ENCODE measurements at regions not wholly inside any gene's neighbourhood (a gene's known extent, or its start where the extent isn't known, plus 50 kb on each side); places are given as distances from the start of the nearest gene placed in this dataset.

GRCh38 chr1:188397521-188397920, 1568.8 kb downstream of the PLA2G4A start:
- DNase-seq (ENCODE audit: low read depth in 2 of 2) = no peak

- DNase-seq (ENCODE audit: low read depth in 2 of 2) = no peak
Measured at GRCh38 chr1:188402986-188403385, 1574.2 kb downstream of the PLA2G4A start.

GRCh38 chr1:188406636-188407035, 1577.9 kb downstream of the PLA2G4A start:
- no peak for DNase-seq (ENCODE audit: low read depth in 2 of 2)

- DNase-seq (ENCODE audit: low read depth in 2 of 2) = no peak
Measured at GRCh38 chr1:188420177-188420576, 1591.4 kb downstream of the PLA2G4A start.

- DNase-seq (ENCODE audit: low read depth in 2 of 2) = no peak
Measured at GRCh38 chr1:188423073-188423472, 1594.3 kb downstream of the PLA2G4A start.

GRCh38 chr1:188424176-188424575, 1595.4 kb downstream of the PLA2G4A start:
- no peak for DNase-seq (ENCODE audit: low read depth in 2 of 2)

GRCh38 chr1:188425687-188426086, 1596.9 kb downstream of the PLA2G4A start:
- no peak for DNase-seq (ENCODE audit: low read depth in 2 of 2)

GRCh38 chr1:188426561-188426960, 1597.8 kb downstream of the PLA2G4A start:
- DNase-seq (ENCODE audit: low read depth in 2 of 2) = no peak

- DNase-seq (ENCODE audit: low read depth in 2 of 2) = no peak
Measured at GRCh38 chr1:188427642-188428041, 1598.9 kb downstream of the PLA2G4A start.

- no peak for DNase-seq (ENCODE audit: low read depth in 2 of 2)
Measured at GRCh38 chr1:188429386-188429785, 1600.6 kb downstream of the PLA2G4A start.

- no peak for DNase-seq (ENCODE audit: low read depth in 2 of 2)
Measured at GRCh38 chr1:188432427-188432826, 1603.7 kb downstream of the PLA2G4A start.

- no peak for DNase-seq (ENCODE audit: low read depth in 2 of 2)
Measured at GRCh38 chr1:188433425-188433824, 1604.7 kb downstream of the PLA2G4A start.

- no peak for DNase-seq (ENCODE audit: low read depth in 2 of 2)
Measured at GRCh38 chr1:188444526-188444925, 1615.8 kb downstream of the PLA2G4A start.

GRCh38 chr1:188462837-188463236, 1634.1 kb downstream of the PLA2G4A start:
- no peak for DNase-seq (ENCODE audit: low read depth in 2 of 2)

- DNase-seq (ENCODE audit: low read depth in 2 of 2) = no peak
Measured at GRCh38 chr1:188463919-188464318, 1635.2 kb downstream of the PLA2G4A start.

- no peak for DNase-seq (ENCODE audit: low read depth in 2 of 2)
Measured at GRCh38 chr1:188466539-188466938, 1637.8 kb downstream of the PLA2G4A start.

GRCh38 chr1:188476606-188477005, 1647.9 kb downstream of the PLA2G4A start:
- DNase-seq (ENCODE audit: low read depth in 2 of 2) = no peak

GRCh38 chr1:188489336-188490112, 1660.8 kb downstream of the PLA2G4A start:
- no peak for DNase-seq (ENCODE audit: low read depth in 2 of 2)

- DNase-seq (ENCODE audit: low read depth in 2 of 2) = no peak
Measured at GRCh38 chr1:188496506-188496905, 1667.8 kb downstream of the PLA2G4A start.

- DNase-seq (ENCODE audit: low read depth in 2 of 2) = no peak
Measured at GRCh38 chr1:188497020-188497419, 1668.3 kb downstream of the PLA2G4A start.

- no peak for DNase-seq (ENCODE audit: low read depth in 2 of 2)
Measured at GRCh38 chr1:188499690-188500089, 1670.9 kb downstream of the PLA2G4A start.

- no peak for DNase-seq (ENCODE audit: low read depth in 2 of 2)
Measured at GRCh38 chr1:188514917-188515316, 1686.2 kb downstream of the PLA2G4A start.

GRCh38 chr1:188517139-188517538, 1688.4 kb downstream of the PLA2G4A start:
- no peak for DNase-seq (ENCODE audit: low read depth in 2 of 2)

GRCh38 chr1:188551176-188551575, 1722.4 kb downstream of the PLA2G4A start:
- DNase-seq (ENCODE audit: low read depth in 2 of 2) = no peak

Data from stimulated activated CD8-positive, alpha-beta memory T cell treated with anti-CD3 and anti-CD28 coated beads, Interleukin-2, amount 100 ng/mL, for 48 hours (primary cell).